Uterus (tissue), 2 donors: ENCODE measurements at regions not wholly inside any gene's neighbourhood (a gene's known extent, or its start where the extent isn't known, plus 50 kb on each side); places are given as distances from the start of the nearest gene placed in this dataset.

Experiments
- POLR2A ChIP-seq, 2 donors: fragments of 450-650 bp; IDR thresholded peaks; one replicate each; pipeline ENCODE4 v1.6.1; 2016; ENCODE audit warnings: antibody characterized with exemption in 2 of 2, mild to moderate bottlenecking in 1 of 2, moderate library complexity in 1 of 2
- TF ChIP-seq, protein P1 (sequence below), 4 experiments: fragments of 200-600 bp in 2 of 4; fragments of 450-650 bp in 2 of 4; sonication (generic) in 2 of 4; IDR thresholded peaks; one replicate each; pipeline ENCODE4 v1.5.1; 2016 to 2019; ENCODE audit warnings: antibody characterized with exemption in 4 of 4, mild to moderate bottlenecking in 2 of 4, moderate library complexity in 1 of 4

DNA sequence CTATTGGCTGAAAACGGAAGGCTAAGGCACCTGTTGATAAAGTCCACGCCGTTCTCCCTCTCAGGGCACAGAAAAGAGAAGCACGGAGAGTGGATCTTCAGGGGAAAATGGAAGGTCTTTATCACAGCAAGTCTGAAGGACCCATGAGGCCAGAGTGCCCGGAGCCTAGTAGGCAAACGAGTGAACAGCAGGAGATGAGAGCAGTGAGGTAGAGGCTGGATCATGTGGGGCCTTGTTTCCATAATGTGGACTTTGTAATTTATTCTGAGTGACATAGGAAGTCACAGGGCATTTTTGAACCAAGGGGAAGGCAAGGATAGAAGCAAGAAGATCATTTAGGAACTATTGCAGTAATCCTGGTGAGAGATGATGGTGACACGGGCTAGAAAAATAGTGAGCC lies 287.2 kb upstream of the NRIP1 start:
- TF ChIP-seq, protein P1, sequence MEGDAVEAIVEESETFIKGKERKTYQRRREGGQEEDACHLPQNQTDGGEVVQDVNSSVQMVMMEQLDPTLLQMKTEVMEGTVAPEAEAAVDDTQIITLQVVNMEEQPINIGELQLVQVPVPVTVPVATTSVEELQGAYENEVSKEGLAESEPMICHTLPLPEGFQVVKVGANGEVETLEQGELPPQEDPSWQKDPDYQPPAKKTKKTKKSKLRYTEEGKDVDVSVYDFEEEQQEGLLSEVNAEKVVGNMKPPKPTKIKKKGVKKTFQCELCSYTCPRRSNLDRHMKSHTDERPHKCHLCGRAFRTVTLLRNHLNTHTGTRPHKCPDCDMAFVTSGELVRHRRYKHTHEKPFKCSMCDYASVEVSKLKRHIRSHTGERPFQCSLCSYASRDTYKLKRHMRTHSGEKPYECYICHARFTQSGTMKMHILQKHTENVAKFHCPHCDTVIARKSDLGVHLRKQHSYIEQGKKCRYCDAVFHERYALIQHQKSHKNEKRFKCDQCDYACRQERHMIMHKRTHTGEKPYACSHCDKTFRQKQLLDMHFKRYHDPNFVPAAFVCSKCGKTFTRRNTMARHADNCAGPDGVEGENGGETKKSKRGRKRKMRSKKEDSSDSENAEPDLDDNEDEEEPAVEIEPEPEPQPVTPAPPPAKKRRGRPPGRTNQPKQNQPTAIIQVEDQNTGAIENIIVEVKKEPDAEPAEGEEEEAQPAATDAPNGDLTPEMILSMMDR (IDR thresholded peaks at IDR 0.05), result no peak
- TF ChIP-seq POLR2A (IDR thresholded peaks at IDR 0.05), result no peak
